ENCODE measurements at regions not wholly inside any gene's neighbourhood (a gene's known extent, or its start where the extent isn't known, plus 50 kb on each side); places are given as distances from the start of the nearest gene placed in this dataset.

DNA sequence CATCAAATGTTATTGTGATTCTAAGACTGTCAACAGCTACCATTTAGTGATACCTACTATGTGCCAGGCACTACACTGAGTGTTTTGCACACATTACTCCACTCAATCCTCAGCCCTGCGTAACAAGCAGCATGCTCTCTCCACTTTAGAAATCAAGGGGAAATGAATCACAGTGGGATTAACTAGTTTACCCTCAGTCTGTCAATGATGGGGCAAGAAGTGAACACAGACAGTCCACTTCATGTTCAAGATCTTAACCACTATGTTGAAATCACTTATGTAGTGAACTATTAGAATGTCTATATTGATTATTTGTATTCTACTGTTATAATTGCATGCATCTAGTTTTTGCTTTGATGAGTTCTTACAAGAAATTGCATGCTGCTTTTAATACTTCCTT is 165.3 kb downstream of the LTN1 start:
- intact Hi-C loops (cut with micrococcal nuclease) (no loop called here), in situ Hi-C loops (cut with MboI) (no loop called here)
- BruUV-seq (replicated peaks) = no TSS peak
- H3K27me3 ChIP-seq (ENCODE audit: control insufficient read depth in 2 of 2, insufficient read depth in 2 of 2, low read length in 2 of 2) = no peaks in the 10 kb centered on the region
- ATAC-seq (no peak), DNase-seq (ENCODE audit: extremely low read depth in 1 of 4, low spot score in 3 of 4) (no peak), FAIRE-seq (no peak)
- H3K9me1 ChIP-seq (ENCODE audit: control insufficient read depth, insufficient read depth, low read length) = no peaks in the 10 kb centered on the region
- POLR2A ChIA-PET = no interaction called here
- peaks cover 0 to 7% of the 10 kb centered on the region in 2 experiments; a peak in 2 of 5 replicates for H3K4me1 ChIP-seq (replicated peaks in 1 of 2; ENCODE audit: control insufficient read depth in 2 of 2, insufficient read depth in 2 of 2, low read length in 2 of 2)
- 5% methylated on average over 1 of the region's 1 CpG for WGBS (ENCODE audit: insufficient coverage, low coverage, missing lambda C conversion rate)
- no peak overlapping the region for H3K4me2 ChIP-seq (ENCODE audit: insufficient read depth, low read length)
- no peaks in the 10 kb centered on the region for H3K9me3 ChIP-seq (replicated peaks; ENCODE audit: control insufficient read depth, insufficient read depth, low read depth, low read length)
- H3K79me2 ChIP-seq (ENCODE audit: control insufficient read depth, insufficient read depth, low read length) = no peaks in the 10 kb centered on the region
- H3K36me3 ChIP-seq (ENCODE audit: control insufficient read depth, insufficient read depth, low read length) = no peaks in the 10 kb centered on the region
- H3K9ac ChIP-seq (ENCODE audit: insufficient read depth in 1 of 2, low read depth in 2 of 2, low read length in 2 of 2) = no peak overlapping the region
- TF ChIP-seq HBP1 (CRISPR knock-in tag; IDR thresholded peaks at IDR 0.05) = no peak
- no peak for TF ChIP-seq ETV5 (CRISPR knock-in tag; IDR thresholded peaks at IDR 0.05; ENCODE audit: low read depth)
- no peak for TF ChIP-seq ZNF507 (tag; conservative IDR thresholded peaks at IDR 0.05)
- TF ChIP-seq PML (IDR thresholded peaks at IDR 0.05; ENCODE audit: low read length) = no peak
- CTCF ChIA-PET (ENCODE audit: low intra/inter-chr PET ratio) = no interaction called here
- no peak overlapping the region for H2AFZ ChIP-seq (ENCODE audit: low read depth, low read length)
- no peaks in the 10 kb centered on the region for H4K20me1 ChIP-seq (replicated peaks; ENCODE audit: control insufficient read depth, insufficient read depth, low read length)
- H3K27ac ChIP-seq (ENCODE audit: extremely low read depth, low read depth, low read length) = no peak overlapping the region
- no peak overlapping the region for H3K4me3 ChIP-seq

DNA sequence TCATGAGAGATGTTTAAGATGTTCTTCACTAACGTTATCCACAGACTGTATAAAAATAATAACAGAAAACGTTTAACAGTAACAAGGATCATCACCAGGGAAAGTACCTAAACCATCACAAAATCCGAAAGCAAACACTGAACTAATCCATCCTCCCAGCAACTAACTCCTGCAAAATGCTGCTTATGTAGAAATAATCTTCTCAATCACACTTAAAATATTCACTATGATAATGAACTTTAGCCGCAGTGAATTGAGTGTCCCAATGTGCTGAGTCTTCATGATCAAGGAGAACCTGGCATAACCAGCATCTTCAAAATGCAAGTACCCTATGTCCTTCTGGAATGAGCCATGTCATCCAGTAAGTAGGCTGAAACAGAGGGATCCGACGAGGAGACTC is 166.1 kb downstream of the LTN1 start:
- DNase-seq (ENCODE audit: extremely low read depth in 1 of 4, low spot score in 3 of 4) (no peak), FAIRE-seq (no peak), ATAC-seq (no peak)
- Histone ChIP-seq H3K27ac (ENCODE audit: extremely low read depth, low read depth, low read length) (no peak overlapping the region), H4K20me1 (replicated peaks; ENCODE audit: control insufficient read depth, insufficient read depth, low read length) (no peaks in the 10 kb centered on the region), H3K36me3 (ENCODE audit: control insufficient read depth, insufficient read depth, low read length) (no peaks in the 10 kb centered on the region), H3K9me1 (ENCODE audit: control insufficient read depth, insufficient read depth, low read length) (no peaks in the 10 kb centered on the region), H3K4me2 (ENCODE audit: insufficient read depth, low read length) (no peak overlapping the region), H3K9me3 (replicated peaks; ENCODE audit: control insufficient read depth, insufficient read depth, low read depth, low read length) (no peaks in the 10 kb centered on the region), H3K4me1 (replicated peaks in 1 of 2; ENCODE audit: control insufficient read depth in 2 of 2, insufficient read depth in 2 of 2, low read length in 2 of 2) (no peaks in the 10 kb centered on the region), H3K4me3 (no peak overlapping the region), H3K79me2 (ENCODE audit: control insufficient read depth, insufficient read depth, low read length) (no peaks in the 10 kb centered on the region), H3K9ac (ENCODE audit: insufficient read depth in 1 of 2, low read depth in 2 of 2, low read length in 2 of 2) (no peak overlapping the region), H2AFZ (ENCODE audit: low read depth, low read length) (no peak overlapping the region), H3K27me3 (ENCODE audit: control insufficient read depth in 2 of 2, insufficient read depth in 2 of 2, low read length in 2 of 2) (no peaks in the 10 kb centered on the region)
- in situ Hi-C loops (cut with MboI) (no loop called here), intact Hi-C loops (cut with micrococcal nuclease) (no loop called here)
- ChIA-PET POLR2A (no interaction called here), CTCF (ENCODE audit: low intra/inter-chr PET ratio) (no interaction called here)
- WGBS (ENCODE audit: insufficient coverage, low coverage, missing lambda C conversion rate) = 0% methylated on average over 6 of the region's 6 CpGs
- no TSS peak for BruUV-seq (replicated peaks)
- no peak for TF ChIP-seq ARID2 (IDR thresholded peaks at IDR 0.05)
- TF ChIP-seq, protein P1, sequence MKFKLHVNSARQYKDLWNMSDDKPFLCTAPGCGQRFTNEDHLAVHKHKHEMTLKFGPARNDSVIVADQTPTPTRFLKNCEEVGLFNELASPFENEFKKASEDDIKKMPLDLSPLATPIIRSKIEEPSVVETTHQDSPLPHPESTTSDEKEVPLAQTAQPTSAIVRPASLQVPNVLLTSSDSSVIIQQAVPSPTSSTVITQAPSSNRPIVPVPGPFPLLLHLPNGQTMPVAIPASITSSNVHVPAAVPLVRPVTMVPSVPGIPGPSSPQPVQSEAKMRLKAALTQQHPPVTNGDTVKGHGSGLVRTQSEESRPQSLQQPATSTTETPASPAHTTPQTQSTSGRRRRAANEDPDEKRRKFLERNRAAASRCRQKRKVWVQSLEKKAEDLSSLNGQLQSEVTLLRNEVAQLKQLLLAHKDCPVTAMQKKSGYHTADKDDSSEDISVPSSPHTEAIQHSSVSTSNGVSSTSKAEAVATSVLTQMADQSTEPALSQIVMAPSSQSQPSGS (CRISPR knock-in tag; IDR thresholded peaks at IDR 0.05) = no peak
- TF ChIP-seq SRSF1 (IDR thresholded peaks at IDR 0.05; ENCODE audit: low read depth, low read length) = no peak
- TF ChIP-seq, protein P2, sequence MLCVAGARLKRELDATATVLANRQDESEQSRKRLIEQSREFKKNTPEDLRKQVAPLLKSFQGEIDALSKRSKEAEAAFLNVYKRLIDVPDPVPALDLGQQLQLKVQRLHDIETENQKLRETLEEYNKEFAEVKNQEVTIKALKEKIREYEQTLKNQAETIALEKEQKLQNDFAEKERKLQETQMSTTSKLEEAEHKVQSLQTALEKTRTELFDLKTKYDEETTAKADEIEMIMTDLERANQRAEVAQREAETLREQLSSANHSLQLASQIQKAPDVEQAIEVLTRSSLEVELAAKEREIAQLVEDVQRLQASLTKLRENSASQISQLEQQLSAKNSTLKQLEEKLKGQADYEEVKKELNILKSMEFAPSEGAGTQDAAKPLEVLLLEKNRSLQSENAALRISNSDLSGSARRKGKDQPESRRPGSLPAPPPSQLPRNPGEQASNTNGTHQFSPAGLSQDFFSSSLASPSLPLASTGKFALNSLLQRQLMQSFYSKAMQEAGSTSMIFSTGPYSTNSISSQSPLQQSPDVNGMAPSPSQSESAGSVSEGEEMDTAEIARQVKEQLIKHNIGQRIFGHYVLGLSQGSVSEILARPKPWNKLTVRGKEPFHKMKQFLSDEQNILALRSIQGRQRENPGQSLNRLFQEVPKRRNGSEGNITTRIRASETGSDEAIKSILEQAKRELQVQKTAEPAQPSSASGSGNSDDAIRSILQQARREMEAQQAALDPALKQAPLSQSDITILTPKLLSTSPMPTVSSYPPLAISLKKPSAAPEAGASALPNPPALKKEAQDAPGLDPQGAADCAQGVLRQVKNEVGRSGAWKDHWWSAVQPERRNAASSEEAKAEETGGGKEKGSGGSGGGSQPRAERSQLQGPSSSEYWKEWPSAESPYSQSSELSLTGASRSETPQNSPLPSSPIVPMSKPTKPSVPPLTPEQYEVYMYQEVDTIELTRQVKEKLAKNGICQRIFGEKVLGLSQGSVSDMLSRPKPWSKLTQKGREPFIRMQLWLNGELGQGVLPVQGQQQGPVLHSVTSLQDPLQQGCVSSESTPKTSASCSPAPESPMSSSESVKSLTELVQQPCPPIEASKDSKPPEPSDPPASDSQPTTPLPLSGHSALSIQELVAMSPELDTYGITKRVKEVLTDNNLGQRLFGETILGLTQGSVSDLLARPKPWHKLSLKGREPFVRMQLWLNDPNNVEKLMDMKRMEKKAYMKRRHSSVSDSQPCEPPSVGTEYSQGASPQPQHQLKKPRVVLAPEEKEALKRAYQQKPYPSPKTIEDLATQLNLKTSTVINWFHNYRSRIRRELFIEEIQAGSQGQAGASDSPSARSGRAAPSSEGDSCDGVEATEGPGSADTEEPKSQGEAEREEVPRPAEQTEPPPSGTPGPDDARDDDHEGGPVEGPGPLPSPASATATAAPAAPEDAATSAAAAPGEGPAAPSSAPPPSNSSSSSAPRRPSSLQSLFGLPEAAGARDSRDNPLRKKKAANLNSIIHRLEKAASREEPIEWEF (CRISPR knock-in tag; IDR thresholded peaks at IDR 0.05) = no peak
- TF ChIP-seq NR2C1 (IDR thresholded peaks at IDR 0.05) = no peak
- no peak for TF ChIP-seq NR2C1 (tag; IDR thresholded peaks at IDR 0.05)
